Upper lobe of left lung (tissue), 4 donors: ENCODE measurements at regions not wholly inside any gene's neighbourhood (a gene's known extent, or its start where the extent isn't known, plus 50 kb on each side); places are given as distances from the start of the nearest gene placed in this dataset.

Experiments used
- CTCF ChIP-seq, 6 experiments: fragments of 450-650 bp in 4 of 6; fragments of 200-600 bp in 2 of 6; sonication (generic) in 2 of 6; IDR thresholded peaks; one replicate each; pipeline ENCODE4 v1.5.1; 2016 to 2019; ENCODE audit warnings: antibody characterized with exemption in 6 of 6
- EP300 ChIP-seq, 4 donors: sonication (generic); formaldehyde crosslinking; IDR thresholded peaks; one replicate each; pipeline ENCODE4 v1.5.1; 2017; ENCODE audit warnings: antibody characterized with exemption in 4 of 4, control low read depth in 2 of 4
- POLR2A ChIP-seq, 4 donors: fragments of 450-650 bp; IDR thresholded peaks; one replicate each; pipeline ENCODE4 v1.5.1; 2016 to 2017; ENCODE audit warnings: antibody characterized with exemption in 4 of 4, mild to moderate bottlenecking in 2 of 4

GRCh38 chr1:187842406-187843165 lies 1013.8 kb downstream of the PLA2G4A start:
- no peak for TF ChIP-seq CTCF (IDR thresholded peaks at IDR 0.05)
- no peak for TF ChIP-seq POLR2A (IDR thresholded peaks at IDR 0.05)
- no peak for TF ChIP-seq EP300 (IDR thresholded peaks at IDR 0.05)
